Smooth muscle cell (in vitro differentiated cells): ENCODE measurements at regions not wholly inside any gene's neighbourhood (a gene's known extent, or its start where the extent isn't known, plus 50 kb on each side); places are given as distances from the start of the nearest gene placed in this dataset.

Experiments used
- DNase-seq: peaks from one replicate; lab custom pipeline; 2025; ENCODE audit not compliant: unreplicated experiment; lab: John Stamatoyannopoulos, UW
- H2AFZ ChIP-seq: fragments of 200-600 bp; sonication (generic); 2 replicates; pipeline ENCODE4 v1.6.0; 2016; ENCODE audit warnings: antibody characterized with exemption, low read depth, mild to moderate bottlenecking
- H3F3A ChIP-seq: fragments of 200-600 bp; sonication (generic); 2 replicates; pipeline ENCODE4 v1.6.0; 2017; ENCODE audit warnings: antibody characterized with exemption, low read depth
- H3K27ac ChIP-seq: fragments of 200-600 bp; sonication (generic); 2 replicates; pipeline ENCODE4 v1.5.1; 2016; ENCODE audit warnings: low read depth, mild to moderate bottlenecking
- H3K27me3 ChIP-seq: fragments of 200-600 bp; sonication (generic); 2 replicates; pipeline ENCODE4 v1.6.1; 2016; ENCODE audit warnings: low read depth, mild to moderate bottlenecking
- H3K36me3 ChIP-seq: fragments of 200-600 bp; sonication (generic); 2 replicates; pipeline ENCODE4 v1.5.1; 2016; ENCODE audit warnings: low read depth
- H3K4me1 ChIP-seq: fragments of 200-600 bp; sonication (generic); 2 replicates; pipeline ENCODE4 v1.5.1; 2016; ENCODE audit warnings: low read depth
- H3K4me2 ChIP-seq: fragments of 200-600 bp; sonication (generic); 2 replicates; pipeline ENCODE4 v1.6.0; 2016; ENCODE audit warnings: mild to moderate bottlenecking
- H3K4me3 ChIP-seq: fragments of 200-600 bp; sonication (generic); 2 replicates; pipeline ENCODE4 v1.5.1; 2016; ENCODE audit warnings: mild to moderate bottlenecking
- H3K79me2 ChIP-seq: fragments of 200-600 bp; sonication (generic); 2 replicates; pipeline ENCODE4 v1.6.0; 2016; ENCODE audit warnings: low read depth, mild to moderate bottlenecking
- H3K9ac ChIP-seq: fragments of 200-600 bp; sonication (generic); 2 replicates; pipeline ENCODE4 v1.6.0; 2016; ENCODE audit warnings: low read depth
- H3K9me3 ChIP-seq: fragments of 200-600 bp; sonication (generic); replicated peaks from 2 replicates; pipeline ENCODE4 v1.5.1; 2016; ENCODE audit warnings: low read depth
- H4K20me1 ChIP-seq: fragments of 200-600 bp; sonication (generic); 2 replicates; pipeline ENCODE4 v1.6.0; 2016; ENCODE audit warnings: low read depth
- WGBS: methylation state at CpG from one replicate; pipeline ENCODE4 v1.1.7; 2016; ENCODE audit warnings: low lambda C conversion rate; 5-methylcytosine and 5-hydroxymethylcytosine counted together
- TF ChIP-seq, protein P1 (sequence below): fragments of 200-600 bp; sonication (generic); IDR thresholded peaks from 2 replicates; pipeline ENCODE4 v1.5.1; 2017; ENCODE audit warnings: borderline replicate concordance, mild to moderate bottlenecking, antibody characterized with exemption; ENCODE audit not compliant: insufficient read depth, poor library complexity, severe bottlenecking

DNA sequence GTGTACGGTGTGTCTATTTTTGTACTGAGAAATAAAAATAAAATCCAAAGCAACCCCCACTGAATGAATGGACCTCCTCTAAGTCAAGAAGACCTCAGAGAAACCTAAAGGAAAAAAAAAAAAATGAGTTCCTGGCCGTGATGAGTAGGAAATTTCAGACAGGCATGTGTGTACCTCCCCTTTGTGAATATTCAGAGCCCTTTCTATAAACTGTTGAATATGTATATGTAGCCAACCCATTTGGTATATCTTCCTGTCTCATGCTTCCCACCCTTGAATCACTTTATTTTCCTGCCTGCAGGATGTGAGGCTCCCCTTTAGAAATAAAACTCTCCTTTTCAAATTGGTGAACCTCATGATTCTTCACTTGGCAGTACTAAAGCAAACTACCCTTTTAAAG lies 887.8 kb upstream of the NCAM2 start:
- no peak overlapping the region for H3K27ac ChIP-seq
- WGBS, result 84% methylated on average over 2 of the region's 2 CpGs
- H3K4me3 ChIP-seq, result no peak overlapping the region

DNA sequence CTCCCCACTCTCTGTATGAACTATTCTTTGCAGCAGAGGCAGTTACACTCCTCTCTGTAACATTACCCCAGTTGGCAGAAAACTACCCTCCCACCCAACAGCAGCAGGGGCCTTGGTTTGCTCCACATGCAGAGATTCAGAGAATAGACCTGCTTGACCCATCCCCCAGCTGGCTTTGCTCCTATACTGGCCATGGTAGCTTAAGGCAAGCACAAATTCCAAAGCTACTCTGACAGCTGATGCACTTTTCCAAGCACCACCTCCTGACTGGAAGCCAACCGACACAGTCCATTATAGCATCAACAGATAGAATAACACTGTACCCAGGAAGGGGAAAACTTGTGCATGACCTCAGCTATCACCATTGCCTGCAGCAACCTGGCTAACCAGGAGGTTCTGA lies 846.5 kb upstream of the NCAM2 start:
- 91% methylated on average over 1 of the region's 1 CpG for WGBS
- Histone ChIP-seq H3K4me1 (no peaks in the 10 kb centered on the region), H3K4me2 (no peak overlapping the region), H3K27me3 (no peaks in the 10 kb centered on the region), H3K9me3 (no peaks in the 10 kb centered on the region), H4K20me1 (no peaks in the 10 kb centered on the region), H3K79me2 (no peaks in the 10 kb centered on the region), H3K4me3 (no peak overlapping the region), H2AFZ (no peak overlapping the region), H3K36me3 (no peaks in the 10 kb centered on the region), H3K27ac (no peak overlapping the region), H3F3A (no peaks in the 10 kb centered on the region), H3K9ac (no peak overlapping the region)
- TF ChIP-seq, protein P1, sequence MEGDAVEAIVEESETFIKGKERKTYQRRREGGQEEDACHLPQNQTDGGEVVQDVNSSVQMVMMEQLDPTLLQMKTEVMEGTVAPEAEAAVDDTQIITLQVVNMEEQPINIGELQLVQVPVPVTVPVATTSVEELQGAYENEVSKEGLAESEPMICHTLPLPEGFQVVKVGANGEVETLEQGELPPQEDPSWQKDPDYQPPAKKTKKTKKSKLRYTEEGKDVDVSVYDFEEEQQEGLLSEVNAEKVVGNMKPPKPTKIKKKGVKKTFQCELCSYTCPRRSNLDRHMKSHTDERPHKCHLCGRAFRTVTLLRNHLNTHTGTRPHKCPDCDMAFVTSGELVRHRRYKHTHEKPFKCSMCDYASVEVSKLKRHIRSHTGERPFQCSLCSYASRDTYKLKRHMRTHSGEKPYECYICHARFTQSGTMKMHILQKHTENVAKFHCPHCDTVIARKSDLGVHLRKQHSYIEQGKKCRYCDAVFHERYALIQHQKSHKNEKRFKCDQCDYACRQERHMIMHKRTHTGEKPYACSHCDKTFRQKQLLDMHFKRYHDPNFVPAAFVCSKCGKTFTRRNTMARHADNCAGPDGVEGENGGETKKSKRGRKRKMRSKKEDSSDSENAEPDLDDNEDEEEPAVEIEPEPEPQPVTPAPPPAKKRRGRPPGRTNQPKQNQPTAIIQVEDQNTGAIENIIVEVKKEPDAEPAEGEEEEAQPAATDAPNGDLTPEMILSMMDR, result no peak
- DNase-seq, result no peak

More for the DNA sequence above, 887.8 kb upstream of the NCAM2 start:
- H3K9ac ChIP-seq, result no peak overlapping the region
- no peaks in the 10 kb centered on the region for H3K4me1 ChIP-seq
- no peaks in the 10 kb centered on the region for H3K27me3 ChIP-seq
- no peak for DNase-seq
- H3K9me3 ChIP-seq, result no peaks in the 10 kb centered on the region
- no peaks in the 10 kb centered on the region for H3K36me3 ChIP-seq
- H3K4me2 ChIP-seq, result no peak overlapping the region
- TF ChIP-seq, protein P1, result no peak
- no peaks in the 10 kb centered on the region for H3F3A ChIP-seq
- no peaks in the 10 kb centered on the region for H3K79me2 ChIP-seq
- H2AFZ ChIP-seq, result no peak overlapping the region
- H4K20me1 ChIP-seq, result no peaks in the 10 kb centered on the region

DNA sequence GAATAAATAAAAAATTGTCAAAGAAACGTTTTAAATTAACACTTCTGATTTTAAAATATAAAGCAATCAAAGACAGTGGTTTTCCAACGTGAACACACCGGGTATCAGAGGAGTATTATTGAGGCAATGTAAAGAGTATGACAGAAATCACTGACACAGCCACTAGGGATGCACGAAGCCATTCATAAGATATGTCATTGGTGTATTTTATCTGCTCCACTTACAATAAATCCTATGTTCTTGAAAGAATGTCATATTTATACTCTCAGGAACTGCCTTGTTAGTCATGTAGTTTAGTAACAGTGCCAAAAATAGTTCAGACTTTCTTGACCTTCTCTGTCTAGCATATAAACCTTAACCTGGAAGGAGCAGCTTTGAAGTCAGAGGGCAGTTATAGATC lies 835.0 kb upstream of the NCAM2 start:
- Histone ChIP-seq H3K4me2 (no peak overlapping the region), H4K20me1 (no peaks in the 10 kb centered on the region), H3K79me2 (no peaks in the 10 kb centered on the region), H3K27me3 (no peaks in the 10 kb centered on the region), H3F3A (no peaks in the 10 kb centered on the region), H3K9ac (no peak overlapping the region), H3K27ac (no peak overlapping the region), H3K4me3 (no peak overlapping the region), H3K9me3 (no peaks in the 10 kb centered on the region), H3K4me1 (no peaks in the 10 kb centered on the region), H2AFZ (no peak overlapping the region), H3K36me3 (no peaks in the 10 kb centered on the region)
- TF ChIP-seq, protein P1, result no peak
- WGBS, result 64% methylated on average over 4 of the region's 4 CpGs
- no peak for DNase-seq

DNA sequence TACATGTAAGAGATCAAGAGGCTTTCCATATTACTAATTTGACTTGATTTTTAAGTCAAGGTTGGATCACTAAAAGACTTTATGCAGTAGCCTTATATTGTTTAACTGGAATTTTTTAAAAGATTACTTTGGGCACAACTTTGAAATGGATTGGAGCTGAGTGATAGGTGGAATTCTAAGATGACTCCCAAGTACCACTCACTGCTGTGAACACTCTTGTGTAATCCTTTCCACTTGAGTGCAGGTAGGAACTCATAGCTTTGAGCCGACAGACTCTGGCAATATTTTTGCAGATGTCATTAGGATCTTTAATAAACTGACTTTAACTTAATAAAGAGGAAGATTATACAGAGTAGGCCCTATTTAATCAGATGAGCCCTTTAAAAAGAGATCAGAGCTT lies 831.1 kb upstream of the NCAM2 start:
- no peaks in the 10 kb centered on the region for H3K27me3 ChIP-seq
- H3K79me2 ChIP-seq, result no peaks in the 10 kb centered on the region
- H3F3A ChIP-seq, result no peaks in the 10 kb centered on the region
- H3K9ac ChIP-seq, result no peak overlapping the region
- no peaks in the 10 kb centered on the region for H3K4me1 ChIP-seq
- 90% methylated on average over 1 of the region's 1 CpG for WGBS
- H3K4me2 ChIP-seq, result no peak overlapping the region
- no peak overlapping the region for H3K4me3 ChIP-seq
- H3K36me3 ChIP-seq, result no peaks in the 10 kb centered on the region
- DNase-seq, result no peak
- H3K27ac ChIP-seq, result no peak overlapping the region
- no peaks in the 10 kb centered on the region for H3K9me3 ChIP-seq
- no peaks in the 10 kb centered on the region for H4K20me1 ChIP-seq
- TF ChIP-seq, protein P1, result no peak
- no peak overlapping the region for H2AFZ ChIP-seq
